GM06990 (cell line): ENCODE measurements at regions not wholly inside any gene's neighbourhood (a gene's known extent, or its start where the extent isn't known, plus 50 kb on each side); places are given as distances from the start of the nearest gene placed in this dataset.

Experiments used
- DNase-seq: peaks from one replicate; pipeline ENCODE4 v3.0.0-alpha.2; 2011; ENCODE audit not compliant: insufficient read length; ENCODE audit errors: extremely low read depth
- H3K27me3 ChIP-seq: replicated peaks from 2 replicates; pipeline ENCODE4 v1.6.0; 2011; ENCODE audit warnings: low read length; ENCODE audit not compliant: control insufficient read depth, insufficient read depth
- H3K36me3 ChIP-seq: 2 replicates; pipeline ENCODE4 v1.5.1; 2011; ENCODE audit warnings: low read length; ENCODE audit not compliant: control insufficient read depth, insufficient read depth
- H3K4me3 ChIP-seq: replicated peaks from 2 replicates; pipeline ENCODE4 v1.5.1; 2011; ENCODE audit warnings: low read depth, mild to moderate bottlenecking, control low read depth, low read length
- TF ChIP-seq, protein P1 (sequence below): IDR thresholded peaks from 2 replicates; pipeline ENCODE4 v1.5.1; 2011; ENCODE audit warnings: low read length, control low read depth, mild to moderate bottlenecking, inconsistent platforms; ENCODE audit not compliant: insufficient read depth, poor library complexity, severe bottlenecking

DNA sequence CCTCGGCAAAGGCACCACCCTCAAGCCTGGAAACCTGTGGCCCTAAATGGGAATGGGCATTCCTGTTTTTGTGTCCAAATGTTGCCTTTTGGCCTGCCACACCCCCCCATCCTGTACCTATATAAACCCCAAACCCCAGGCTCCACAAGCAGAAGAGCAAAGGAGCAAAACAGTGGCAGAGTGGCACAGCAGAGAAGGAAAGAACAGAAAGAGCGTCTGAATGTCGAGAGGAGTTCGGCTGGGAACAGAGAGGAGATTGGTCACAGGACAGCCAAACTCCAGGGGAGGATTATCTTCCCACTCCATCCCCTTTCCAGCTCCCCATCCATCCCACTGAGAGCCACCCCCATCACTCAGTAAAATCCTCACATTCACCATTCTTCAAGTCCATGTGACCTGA lies 58.0 kb upstream of the PREP start:
- no peak overlapping the region for H3K4me3 ChIP-seq

DNA sequence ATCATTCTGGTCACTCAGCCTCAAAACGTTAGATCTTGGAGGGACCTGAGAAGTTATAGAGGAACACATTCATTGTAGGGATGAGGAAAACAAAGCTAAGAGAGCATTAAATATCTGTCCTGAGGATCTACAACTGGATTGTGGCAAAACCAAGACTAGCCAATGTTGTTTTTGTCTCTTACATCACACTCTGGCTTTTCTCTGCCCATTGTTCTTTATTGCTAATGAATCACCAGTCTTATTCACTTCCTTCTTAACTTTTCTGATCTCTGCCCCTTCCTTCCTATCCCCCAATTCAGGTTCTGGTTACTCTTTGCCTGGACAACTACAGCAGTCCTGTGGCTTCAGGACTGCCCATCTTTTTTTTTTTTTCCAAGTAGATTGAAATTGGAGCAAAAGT lies 57.0 kb upstream of the PREP start:
- Histone ChIP-seq H3K4me3 (no peak overlapping the region), H3K27me3 (no peaks in the 10 kb centered on the region), H3K36me3 (no peaks in the 10 kb centered on the region)
- peak; percentile 20 for DNase-seq
- TF ChIP-seq, protein P1, sequence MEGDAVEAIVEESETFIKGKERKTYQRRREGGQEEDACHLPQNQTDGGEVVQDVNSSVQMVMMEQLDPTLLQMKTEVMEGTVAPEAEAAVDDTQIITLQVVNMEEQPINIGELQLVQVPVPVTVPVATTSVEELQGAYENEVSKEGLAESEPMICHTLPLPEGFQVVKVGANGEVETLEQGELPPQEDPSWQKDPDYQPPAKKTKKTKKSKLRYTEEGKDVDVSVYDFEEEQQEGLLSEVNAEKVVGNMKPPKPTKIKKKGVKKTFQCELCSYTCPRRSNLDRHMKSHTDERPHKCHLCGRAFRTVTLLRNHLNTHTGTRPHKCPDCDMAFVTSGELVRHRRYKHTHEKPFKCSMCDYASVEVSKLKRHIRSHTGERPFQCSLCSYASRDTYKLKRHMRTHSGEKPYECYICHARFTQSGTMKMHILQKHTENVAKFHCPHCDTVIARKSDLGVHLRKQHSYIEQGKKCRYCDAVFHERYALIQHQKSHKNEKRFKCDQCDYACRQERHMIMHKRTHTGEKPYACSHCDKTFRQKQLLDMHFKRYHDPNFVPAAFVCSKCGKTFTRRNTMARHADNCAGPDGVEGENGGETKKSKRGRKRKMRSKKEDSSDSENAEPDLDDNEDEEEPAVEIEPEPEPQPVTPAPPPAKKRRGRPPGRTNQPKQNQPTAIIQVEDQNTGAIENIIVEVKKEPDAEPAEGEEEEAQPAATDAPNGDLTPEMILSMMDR = no peak

More for the DNA sequence above, 58.0 kb upstream of the PREP start:
- H3K36me3 ChIP-seq = no peaks in the 10 kb centered on the region
- DNase-seq = no peak
- TF ChIP-seq, protein P1 = no peak
- H3K27me3 ChIP-seq = no peaks in the 10 kb centered on the region

DNA sequence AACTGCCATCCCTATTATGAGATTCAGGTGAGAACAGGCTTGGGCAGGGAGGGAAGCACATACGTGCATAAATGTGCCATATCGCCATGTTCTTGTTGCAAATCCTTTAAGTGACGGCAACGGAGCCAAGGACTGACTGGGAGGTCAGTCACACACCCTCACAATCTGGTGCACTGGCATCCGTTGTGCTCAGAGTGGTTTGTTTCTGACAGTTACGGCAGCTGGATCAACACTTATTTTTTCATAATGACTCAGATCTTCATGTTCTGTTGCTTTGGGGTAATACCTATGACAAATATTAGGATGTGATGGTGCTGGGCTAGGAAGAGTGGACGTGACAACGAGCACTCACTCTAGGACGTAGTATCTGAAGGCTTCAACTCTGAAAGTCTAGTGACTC lies 56.2 kb upstream of the PREP start:
- Histone ChIP-seq H3K36me3 (no peaks in the 10 kb centered on the region), H3K27me3 (no peaks in the 10 kb centered on the region), H3K4me3 (peak overlapping the region; percentile 31)
- DNase-seq = peak; percentile 78
- TF ChIP-seq, protein P1 = no peak

DNA sequence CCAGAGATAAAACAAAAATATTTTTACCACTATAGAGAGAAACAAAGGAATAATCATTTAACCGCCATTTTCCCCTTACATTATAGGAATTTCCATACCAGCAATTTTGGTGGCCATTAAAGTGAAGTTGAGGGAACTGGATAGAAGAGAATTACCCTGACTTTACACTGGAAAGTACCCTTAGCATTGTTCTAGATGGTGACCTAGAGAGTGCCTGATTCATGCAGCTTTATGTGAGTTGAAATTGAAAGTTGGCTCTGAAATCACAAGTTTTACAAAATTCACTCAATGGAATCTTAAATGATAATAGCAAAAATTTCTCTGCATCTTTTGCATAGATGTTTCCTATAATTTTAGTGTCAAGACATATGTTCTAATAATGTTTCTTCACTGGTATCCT lies 55.7 kb upstream of the PREP start:
- H3K4me3 ChIP-seq = peak overlapping the region; percentile 31
- TF ChIP-seq, protein P1 = no peak
- peak; percentile 12 for DNase-seq
- H3K36me3 ChIP-seq = no peaks in the 10 kb centered on the region
- H3K27me3 ChIP-seq = no peaks in the 10 kb centered on the region

DNA sequence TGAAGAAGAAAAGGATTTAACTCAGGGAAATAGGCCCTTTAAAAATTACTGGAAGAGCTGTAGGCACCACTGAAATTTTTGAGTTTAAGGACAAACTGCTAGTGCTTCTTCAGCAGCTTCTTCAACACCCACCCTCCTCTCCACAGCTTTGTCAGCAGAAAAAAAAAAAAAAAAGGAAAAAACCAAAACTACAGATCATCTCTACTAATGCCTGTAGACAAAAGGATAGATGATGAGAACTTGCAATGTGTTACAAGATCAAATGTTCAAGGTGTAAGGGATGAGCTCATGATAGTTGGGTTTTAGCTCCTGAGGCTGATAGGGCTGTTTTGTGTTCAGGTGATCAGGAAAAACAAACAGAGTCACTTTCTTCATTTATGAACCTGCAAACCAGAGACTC lies 55.2 kb upstream of the PREP start:
- no peak overlapping the region for H3K4me3 ChIP-seq
- H3K27me3 ChIP-seq = no peaks in the 10 kb centered on the region
- no peak for DNase-seq
- H3K36me3 ChIP-seq = no peaks in the 10 kb centered on the region
- TF ChIP-seq, protein P1 = no peak

DNA sequence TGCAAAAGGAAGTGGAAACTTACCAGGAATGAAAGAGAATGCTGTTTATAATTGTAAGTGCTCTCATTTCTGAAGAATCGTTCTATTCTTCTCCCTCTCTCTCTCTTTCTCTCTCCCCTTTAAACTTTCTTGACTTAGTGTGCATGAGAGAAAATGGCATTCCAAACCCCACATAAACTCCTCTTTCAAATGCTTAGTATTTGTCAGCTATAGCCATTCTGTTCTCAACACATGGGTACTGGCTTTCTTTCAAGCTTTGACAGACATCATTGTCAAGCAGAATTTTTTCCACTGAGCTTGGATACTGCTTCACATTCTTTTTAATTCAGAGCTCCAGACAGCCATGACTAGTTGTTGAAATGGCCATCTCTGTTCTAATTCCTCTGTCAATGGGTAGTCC lies 51.1 kb upstream of the PREP start:
- Histone ChIP-seq H3K27me3 (no peaks in the 10 kb centered on the region), H3K4me3 (no peak overlapping the region), H3K36me3 (no peaks in the 10 kb centered on the region)
- TF ChIP-seq, protein P1 = no peak
- no peak for DNase-seq
